GM18502 (cell line): ENCODE measurements at regions not wholly inside any gene's neighbourhood (a gene's known extent, or its start where the extent isn't known, plus 50 kb on each side); places are given as distances from the start of the nearest gene placed in this dataset.
"Not testable (repeated sequence)": the region's sequence is repeated elsewhere in the genome, so short reads cannot be mapped to it uniquely, and the experiment has no call there.

Source experiments
- ATAC-seq: cut with Tn5 transposase; IDR thresholded peaks from one replicate; pipeline ENCODE4 v1.9.1; 2021; ENCODE audit warnings: mild to moderate bottlenecking; ENCODE audit not compliant: unreplicated experiment, poor library complexity

DNA sequence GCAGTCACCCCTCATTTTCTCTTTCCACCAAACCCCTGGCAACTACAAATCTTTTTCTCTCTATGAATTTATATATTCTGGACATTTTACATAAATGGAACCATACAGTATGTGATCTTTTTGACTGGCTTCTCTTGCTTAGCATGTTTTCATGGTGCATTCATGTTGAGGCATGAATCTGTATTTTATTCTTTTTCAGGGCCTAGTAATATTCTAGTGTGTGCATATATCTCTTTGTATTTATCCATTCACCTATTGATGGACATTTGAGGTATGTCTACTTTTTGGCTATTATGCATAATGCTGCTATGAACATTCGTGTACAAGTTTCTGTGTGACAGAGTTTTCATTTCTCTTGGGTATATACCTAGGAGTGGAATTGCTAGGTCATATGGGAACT lies 78.2 kb downstream of the HACD1 start:
- ATAC-seq: no peak

DNA sequence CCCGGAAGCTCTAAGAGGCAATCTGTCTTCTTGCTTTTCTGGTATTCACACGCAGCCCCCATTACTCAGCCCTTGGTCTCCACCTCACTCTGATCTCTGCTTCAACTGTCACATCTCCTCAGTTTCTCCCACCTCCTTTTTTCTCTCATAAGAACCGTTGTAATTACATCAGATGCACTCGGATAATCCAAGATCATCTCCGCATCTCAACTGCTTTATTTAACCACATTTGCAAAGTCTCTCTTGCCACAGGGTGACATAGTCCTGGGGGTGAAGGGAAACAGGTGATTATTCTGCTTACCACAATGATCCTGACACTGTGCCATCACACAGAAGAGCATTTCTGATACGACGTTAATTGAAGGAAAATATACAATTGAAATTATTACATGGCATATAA lies 79.9 kb downstream of the HACD1 start:
- ATAC-seq: no peak

DNA sequence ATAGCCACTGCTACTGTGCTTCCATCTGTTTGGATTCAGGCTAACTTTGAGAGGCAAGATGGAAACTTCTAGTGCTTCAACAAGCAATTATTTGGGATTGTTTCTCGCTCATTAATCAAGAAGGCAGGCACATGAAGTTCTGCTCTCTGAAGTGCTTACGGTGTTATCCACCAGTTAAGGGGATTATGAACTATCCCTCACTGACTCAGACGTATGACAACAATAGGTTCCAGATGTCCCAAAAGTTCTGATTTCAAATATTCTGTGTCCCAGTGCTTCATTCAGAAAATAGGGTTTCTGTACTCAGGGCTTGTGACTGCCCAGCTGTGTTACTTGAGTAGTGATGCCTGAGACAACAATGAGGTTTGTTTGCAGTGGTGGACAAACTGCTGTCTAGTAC lies 81.0 kb downstream of the HACD1 start:
- no peak for ATAC-seq

DNA sequence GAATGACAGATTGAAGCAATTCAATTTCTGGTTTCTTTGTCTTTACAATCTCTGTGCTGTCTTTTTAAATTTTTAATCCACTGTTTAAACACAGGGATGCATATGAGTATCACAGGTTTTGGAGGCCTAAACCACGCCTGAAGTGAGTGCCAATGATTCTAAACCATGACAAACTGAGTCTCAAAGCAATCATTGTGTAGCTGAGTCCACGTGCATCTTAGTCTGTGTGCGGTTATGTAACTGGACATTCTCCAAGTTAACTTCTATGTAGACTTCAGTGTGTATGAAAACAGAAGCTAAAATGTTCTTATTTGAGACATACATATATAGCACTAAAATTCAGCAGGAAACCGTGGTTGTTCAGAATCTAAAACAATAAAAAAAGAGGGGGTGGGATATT lies 79.3 kb upstream of the ST8SIA6 start:
- no peak for ATAC-seq

DNA sequence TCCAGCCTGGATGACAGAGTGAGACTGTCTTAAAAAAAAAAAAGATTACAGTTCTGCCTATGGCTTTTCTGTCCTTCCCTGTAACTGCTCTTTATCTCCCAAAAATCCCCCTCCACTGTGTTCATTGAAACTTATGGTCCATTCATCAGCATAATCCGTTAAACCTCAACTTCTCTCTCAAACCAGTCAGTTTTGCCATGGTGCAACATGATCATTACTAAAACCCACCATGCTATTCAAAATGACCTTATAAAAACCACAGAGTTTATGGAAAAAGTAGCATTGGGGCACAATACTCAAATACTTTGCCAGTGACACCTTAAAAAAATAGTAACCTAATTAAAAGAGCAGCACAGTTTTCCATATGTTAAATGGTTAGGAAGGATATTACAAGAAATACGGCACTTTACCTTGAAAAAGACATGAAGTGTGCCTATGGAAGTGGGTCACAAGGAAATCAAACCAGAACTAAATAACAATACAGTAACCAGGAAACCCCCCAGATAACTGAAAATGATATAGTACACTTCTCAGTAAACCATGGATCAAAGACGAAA lies 74.0 kb upstream of the ST8SIA6 start:
- no peak for ATAC-seq

DNA sequence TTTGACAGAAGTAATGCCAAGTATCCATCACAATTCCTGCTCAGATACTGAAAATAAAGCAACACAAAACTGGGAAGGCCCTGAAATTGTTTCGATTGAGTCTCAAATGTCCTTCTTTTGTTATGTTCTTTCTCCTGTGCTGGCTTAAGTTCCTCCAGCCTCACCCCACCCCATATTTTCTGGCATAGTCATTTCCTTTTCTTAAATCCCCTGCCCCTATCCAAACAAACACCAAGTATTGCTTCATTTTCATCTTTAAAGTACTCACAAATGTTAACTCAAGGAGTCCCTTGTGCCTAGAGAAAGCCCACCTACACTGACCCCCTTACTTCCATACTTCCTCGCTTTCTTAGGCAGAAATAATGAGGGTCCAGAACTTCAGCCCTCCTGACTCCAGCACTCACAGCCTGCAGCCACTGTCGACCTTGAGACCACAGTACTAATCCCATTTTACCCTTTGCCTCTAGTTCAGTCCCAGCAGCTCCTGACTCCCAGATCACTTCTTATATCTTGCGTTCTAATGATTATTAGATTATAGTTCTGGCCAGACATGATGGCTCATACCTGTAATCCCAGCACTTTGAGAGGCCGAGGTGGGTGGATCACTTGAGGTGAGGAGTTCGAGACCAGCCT lies 73.2 kb upstream of the ST8SIA6 start:
- no peak for ATAC-seq

DNA sequence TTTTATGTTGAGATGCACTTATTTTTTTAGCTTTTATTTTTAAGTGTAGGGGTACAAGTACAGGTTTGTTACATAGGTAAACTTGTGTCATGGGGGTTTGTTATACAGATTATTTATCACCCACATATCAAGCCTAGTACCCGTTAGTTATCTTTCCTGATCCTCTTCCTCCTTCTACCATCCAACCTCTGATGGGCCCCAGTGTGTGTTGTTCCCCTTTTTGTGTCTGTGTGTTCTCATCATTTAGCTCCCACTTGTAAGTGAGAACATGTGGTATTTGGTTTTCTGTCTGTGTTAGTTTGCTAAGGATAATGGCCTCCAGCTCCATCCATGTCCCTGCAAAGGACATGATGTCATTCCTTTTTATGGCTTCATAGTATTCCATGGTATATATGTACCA lies 72.2 kb upstream of the ST8SIA6 start:
- ATAC-seq: not testable (repeated sequence)

DNA sequence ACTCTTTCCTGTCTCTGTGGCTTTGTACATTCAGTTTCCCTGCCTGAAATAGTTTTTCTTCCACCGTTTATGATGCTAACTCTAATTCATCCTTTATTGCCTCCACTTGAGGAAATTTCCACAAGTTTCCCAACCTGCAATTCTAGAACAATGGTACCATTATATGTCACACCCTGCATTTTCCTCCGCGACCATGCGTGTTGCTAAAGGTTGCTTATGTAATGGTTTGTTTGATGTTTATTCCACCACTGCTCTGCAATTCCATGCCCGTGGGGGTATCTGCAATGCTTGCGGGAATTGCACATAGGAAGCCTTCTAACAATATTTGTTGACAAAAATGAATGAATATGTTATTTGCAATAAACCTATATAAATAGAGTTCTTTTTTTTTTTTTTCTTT lies 69.5 kb upstream of the ST8SIA6 start:
- no peak for ATAC-seq

DNA sequence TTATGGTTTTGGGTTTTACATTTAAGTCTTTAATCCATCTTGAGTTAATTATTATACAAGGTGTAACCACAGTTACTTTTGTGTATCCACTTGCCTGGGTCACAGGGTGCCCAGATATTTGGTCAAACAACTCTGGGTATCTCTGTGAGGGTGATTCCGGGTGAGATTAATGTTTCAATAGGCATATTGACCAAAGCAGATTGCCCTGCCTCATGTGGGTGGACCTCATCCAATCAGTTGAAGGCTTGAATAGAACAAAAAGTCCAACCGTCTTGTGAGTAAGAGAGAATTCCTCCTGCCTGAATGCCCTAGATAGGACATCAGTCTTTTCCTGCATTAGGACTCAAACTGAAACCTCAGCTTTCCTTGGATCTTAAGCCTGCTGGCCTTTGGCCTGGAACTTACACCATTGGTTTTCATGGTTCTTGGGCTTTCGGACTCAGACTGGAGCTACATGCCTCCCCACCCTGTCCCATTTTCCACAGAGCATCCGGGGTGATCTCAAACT lies 68.9 kb upstream of the ST8SIA6 start:
- ATAC-seq: no peak

DNA sequence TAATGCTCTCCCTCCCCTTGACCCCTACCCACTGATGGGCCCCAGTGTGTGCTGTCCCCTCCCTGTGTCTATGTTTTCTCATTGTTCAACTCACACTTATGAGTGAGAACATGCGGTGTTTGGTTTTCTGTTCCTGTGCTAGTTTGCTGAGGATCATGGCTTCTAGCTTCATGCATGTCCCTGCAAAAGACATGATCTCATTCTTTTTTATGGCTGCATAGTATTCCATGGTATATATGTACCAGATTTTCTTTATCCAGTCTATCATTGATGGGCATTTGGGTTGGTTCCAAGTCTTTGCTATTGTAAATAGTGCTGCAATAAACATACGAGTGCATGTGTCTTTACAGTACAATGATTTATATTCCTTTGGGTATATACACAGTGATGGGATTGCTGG lies 67.9 kb upstream of the ST8SIA6 start:
- not testable (repeated sequence) for ATAC-seq

DNA sequence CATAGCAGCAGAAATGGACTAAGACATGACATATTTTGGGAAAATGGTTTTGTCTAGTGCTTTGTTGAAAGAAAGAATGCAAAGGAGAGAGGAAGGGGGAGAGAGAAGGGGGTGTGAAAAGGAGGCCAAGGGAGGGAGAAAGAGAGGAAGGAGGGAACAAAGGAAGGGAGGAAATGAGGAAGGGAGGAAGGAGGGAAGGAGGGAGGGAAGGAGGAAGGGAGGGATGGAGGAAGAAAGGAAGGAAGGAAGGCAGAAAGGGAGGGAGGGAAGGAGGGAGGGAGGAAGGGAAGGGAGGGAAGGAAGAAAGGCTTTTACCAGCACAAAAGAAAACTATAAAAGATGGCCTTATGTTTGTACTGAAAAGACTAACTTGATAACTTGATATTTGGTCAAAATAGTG lies 65.1 kb upstream of the ST8SIA6 start:
- no peak for ATAC-seq

DNA sequence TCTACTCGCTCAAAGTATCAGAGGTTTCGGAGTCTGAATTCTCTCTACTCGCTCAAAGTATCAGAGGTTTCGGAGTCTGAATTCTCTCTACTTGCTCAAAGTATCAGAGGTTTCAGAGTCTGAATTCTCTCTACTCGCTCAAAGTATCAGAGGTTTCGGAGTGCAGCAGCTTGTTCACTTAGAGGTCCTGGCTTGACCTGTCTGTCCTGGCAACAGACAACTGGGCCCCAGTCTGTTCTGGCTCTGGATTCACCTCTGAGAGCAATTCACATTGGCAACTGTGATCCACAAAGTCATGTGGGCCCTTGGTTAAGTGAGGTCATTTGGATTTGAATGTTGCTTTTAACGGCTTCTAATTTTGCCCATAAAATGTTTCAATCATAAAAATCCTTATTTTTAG lies 63.9 kb upstream of the ST8SIA6 start:
- ATAC-seq: no peak

DNA sequence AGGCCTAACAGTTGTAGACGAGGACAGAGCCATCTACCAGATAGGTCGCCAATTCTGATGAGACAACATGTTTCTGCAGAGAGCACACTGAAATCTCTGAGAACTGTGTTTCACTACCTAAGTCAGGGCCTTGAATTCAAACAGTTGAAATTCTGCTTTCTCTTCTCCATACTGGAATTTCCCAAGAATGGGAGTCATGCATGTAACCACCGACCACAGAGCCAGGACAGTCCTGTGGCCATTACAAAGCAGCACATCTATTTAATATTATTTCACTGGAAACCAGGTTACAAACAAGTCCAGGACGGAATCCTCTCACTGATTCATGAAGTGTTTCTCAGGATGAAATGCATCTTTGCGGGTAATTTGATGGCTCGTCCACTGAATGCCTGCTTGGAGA lies 62.0 kb upstream of the ST8SIA6 start:
- ATAC-seq: no peak

DNA sequence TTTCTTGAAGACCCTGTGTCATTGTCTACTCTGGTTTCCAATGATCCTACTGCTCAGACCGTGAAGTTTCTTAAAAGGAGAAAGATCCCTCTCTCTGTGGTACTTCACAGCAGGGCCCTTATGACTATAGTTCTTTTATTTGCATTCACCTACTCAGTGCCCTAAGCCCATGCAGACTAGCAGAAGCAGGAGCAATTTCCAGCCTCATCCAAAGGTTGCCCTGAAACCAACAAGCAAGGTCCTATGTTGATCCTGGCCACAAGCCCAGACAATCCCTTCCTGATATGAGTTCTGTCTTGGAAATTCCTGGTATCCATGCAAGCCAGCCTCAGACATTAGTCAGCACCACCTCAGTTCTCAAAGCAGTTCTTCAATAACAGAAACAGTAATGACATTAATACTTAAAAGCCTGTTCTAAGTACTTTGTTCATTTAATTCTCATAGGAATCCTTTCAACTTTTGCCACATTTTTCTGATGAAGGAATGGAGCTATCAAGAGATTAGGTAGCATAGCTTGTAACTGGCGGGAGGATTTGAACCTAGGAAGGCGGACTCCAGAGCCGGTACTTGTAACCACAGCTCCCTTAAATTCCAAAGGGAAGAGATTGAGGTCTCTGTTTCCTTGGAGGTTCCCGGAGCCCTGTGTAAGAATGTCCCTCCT lies 58.1 kb upstream of the ST8SIA6 start:
- ATAC-seq: no peak

DNA sequence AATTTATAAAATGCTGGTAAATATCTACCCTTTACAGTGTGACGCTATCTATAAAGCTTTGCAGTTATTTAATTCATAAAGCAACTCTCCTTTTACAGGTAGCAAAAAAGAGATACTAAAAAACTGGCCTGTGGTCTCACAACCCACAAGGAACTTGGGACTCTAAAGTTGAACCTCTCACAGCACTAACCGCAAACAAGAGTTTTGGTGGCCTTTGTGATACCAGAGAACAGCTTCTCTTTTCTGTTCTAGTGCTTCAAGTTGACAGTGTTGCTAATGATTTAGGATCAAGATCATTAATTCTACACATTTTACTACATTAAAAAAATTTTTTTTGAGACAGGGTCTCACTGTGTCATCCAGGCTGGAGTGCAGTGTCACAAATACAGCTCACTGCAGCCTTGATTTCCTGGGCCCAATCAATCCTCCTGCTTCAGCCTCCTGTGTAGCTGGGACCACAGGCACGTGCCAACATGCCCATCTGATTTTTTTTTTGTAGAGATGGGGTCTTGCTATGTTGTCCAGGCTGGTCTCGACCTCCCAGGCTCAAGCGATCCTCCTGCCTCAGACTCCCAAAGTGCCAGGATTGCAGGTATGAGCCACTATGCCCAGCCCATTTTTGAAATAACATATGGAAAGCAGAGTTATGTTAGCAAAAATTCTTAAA lies 56.0 kb upstream of the ST8SIA6 start:
- peak; percentile 75 for ATAC-seq

DNA sequence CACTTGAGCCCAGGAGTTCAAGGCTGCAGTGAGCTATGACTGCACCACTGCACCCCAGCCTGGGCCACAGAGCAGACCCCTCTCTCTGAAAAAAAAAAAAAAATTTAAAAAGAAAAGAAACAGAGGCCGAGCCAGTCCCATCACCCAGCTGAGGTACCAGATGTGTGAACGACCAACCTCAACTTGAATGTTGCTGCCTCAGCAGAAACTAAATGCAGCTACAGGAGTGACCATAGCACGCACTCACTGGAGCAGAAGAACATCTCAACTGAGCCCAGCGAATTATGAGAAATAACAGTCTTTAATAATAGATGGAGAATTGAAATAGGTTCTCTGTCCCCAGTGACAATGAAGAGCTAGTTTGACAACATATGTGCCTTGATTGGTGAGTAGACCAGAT lies 53.1 kb upstream of the ST8SIA6 start:
- ATAC-seq: no peak

DNA sequence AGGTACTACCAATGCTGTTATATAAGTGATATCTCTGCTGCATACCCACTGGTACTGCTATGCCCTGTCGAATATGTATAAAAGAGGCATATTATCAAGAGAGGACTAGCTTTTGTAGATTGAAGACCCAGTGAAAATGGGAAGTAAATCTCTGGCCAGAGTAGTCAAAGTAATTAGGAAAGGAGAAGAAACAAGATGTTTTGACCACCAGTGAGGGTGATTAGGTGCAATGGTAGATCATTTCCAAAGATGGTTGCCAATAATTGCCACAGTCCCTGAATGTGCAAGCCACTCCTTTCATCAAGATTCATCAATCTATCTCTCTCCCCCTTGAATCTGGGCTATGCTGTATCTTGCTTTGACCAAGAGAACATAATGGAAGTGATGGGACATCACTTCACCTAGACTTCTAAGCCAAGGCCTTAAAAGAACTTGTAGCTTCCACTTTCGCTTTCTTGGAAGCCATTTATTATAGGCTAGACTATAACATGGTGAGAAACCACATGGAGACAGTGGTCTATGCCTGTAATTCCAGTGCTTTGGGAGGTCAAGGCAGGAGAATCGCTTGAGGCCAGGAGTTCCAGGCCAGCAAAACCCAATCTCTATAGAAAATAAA lies 52.6 kb upstream of the ST8SIA6 start:
- no peak for ATAC-seq

DNA sequence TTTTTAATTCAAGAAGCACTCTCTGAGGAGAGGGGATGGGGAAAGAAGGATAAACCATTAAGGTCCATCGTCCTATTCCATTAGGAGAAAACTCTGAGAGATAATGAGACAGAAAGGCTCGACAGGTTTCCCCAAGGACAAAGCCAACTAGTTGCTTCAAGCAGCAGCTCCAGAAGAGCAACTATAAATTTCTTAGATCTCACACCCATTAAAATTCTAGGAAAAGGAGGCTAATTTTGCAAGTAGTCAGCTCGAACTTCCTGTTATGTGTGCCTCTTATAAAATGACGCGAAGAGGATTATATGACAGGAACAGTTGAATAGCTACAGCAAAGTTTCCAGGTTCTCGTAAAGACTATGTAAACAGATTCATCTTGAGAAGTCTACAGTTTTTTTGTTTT lies 52.0 kb upstream of the ST8SIA6 start:
- no peak for ATAC-seq

DNA sequence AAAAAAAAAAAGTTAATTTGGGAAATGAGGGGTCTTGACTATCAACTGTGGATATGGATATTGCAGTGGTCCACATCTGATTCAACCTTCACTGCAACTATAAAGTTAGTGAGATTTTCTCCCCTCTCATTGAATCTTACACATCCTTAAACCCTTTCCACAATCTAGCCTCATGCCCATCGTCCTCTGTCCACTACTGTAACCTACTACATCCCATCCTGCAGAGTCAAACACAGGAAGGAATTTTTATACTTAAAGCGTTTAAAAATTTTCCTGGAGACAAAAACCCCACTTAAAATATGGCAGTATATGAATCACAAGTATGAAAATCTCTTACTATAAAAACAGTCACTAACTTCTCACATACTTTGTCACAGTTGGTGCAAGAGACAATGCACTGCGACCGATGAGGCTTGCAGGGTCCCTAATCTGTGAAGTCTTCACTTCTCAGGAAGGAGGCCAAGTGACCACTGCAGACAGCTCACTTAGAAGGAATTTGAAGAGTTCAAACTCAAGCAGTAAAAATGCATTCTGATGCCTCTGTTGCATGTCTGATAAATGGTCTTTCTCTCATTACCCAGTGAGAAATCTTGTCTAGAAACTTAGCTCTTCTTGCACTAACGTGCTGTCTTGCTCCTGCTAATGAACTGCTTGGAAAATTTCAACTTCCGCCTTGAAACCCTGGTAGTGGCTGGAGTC lies 50.3 kb upstream of the ST8SIA6 start:
- ATAC-seq: no peak
